ENCODE measurements at regions not wholly inside any gene's neighbourhood (a gene's known extent, or its start where the extent isn't known, plus 50 kb on each side); places are given as distances from the start of the nearest gene placed in this dataset.
A peak's percentile ranks its signal among the peaks of the same experiment; 100 is the strongest.

DNA sequence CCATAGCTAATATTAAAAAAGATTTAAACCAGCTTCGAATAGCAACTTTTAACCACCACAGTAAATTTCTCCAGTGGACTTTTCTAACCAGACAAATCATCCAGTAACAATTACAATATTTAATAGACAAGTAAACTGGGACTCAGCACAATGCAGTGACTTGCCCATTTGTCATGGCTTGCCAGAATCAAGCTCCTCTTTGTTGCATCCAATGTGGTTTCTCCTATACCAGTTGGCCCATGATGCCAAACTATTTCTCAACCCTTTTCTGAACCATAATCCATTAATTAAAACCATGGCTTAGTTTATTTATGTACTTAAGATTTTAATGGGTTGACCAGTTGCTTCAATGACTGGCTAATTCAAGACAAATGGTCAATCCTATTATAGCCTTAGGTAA, 64.4 kb downstream of the DIO2 start:
- no peak for DNase-seq

DNA sequence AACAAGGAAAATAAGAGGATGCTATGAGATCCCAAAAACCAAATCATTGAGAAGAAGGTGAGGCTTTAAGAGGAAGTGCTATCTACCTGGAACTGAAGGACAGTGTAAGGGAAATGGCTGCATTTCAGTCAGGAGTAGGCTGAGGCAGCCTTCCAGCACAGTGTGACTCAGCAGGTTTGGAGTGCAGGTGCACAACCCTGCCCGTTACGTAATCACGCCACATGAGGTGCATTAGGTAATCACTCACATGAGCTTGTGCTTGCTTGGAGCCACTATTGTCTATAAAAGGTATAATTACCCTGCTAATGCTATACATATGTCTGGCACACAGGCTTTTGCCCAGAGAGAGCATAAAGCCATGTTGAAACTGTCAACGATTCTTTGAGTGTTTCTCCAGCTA, 74.9 kb downstream of the DIO2 start:
- DNase-seq, result no peak

DNA sequence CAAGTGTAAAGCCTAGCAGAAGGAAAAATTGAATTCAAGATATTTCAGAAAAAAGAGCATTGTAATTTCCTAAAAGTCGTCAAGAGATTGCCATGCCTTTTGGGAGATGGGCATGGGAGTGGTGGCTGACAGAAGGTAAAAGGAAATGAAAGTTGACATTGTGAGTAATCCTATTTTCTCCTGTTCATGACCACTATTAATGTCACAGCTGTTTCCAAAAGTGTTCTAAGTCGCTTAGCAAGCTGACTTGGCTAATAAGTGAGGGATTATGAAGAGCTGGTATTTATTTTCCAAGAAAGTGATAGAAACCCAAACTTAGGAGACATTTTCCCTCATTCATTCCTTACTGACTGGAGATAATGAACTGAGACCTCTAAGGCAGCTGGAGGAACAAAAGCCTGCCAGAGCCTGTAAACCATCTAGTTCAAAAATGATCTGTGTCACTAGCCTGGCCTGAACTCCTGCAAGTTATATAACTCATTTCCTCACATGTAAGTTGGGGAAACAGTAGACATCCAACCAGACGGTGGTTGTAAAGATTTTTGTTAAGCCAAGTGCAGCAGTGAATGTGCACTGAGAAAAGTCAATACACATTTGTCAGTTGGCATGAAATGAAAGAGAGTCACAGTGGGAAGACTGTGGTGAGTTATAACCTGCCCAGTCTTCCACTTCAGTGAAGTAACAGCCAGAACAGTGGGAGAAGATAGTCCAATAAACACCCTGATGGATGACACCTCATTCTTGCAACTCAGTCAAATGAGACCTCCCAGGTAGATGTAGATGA, 75.8 kb downstream of the DIO2 start:
- no peak for DNase-seq

GRCh38 chr14:80134321-80134720, 77.0 kb downstream of the DIO2 start:
- DNase-seq, result no peak

DNA sequence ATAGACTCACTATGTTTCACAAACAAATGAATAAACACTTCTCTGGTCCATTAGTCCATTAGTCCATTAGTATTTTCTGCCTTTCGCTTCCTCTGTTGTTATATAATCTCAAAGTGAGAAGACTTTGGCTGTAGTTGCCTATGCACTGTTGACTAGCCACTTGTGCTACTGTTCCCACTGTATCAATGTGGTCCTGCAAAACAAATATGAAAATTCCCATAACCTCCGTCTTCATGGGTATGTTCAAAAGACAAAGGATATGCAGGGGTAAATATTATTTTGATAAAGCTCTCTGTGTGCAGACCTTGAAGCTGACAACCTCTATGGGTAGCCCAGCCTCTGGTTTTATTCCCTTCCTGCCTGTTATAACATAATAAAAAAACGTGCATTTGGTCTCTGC, 77.8 kb downstream of the DIO2 start:
- no peak for DNase-seq

DNA sequence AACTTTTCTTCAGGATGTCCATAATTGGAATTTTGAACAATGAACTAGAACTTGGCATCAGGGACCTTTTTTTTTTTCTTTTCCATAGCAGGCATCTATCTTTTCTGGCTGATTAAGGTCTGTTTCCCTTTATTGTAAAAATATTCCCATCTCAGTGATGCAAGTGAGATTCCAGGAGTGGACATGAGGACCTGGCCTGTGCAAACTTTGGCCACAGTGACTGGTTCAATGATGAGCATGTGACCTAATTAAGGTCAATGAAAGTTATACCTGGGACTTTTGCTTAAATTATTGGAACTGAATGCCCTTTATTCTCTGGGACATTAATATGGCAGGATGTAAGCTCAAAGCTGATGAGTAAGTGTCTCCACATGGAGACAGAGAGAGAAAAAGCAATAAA, 83.8 kb downstream of the DIO2 start:
- no peak for DNase-seq

DNA sequence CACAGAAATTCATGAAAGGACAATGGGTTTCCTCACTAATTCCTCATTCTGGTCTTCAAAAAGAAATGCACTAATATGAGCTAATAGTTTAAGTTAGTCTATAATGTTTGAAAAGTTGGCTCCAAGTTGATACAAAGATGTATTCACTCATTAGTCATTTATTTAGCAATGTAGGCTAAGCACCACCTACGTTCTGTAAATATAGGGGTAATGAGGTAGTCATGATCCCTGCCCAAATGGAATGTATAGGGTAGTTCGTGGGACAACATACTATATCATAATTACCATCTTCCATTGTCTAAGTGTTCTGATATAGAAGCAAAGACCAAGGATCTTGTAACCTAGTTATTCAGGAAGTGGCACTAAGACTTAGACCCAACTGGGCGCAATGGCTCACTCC, 86.5 kb downstream of the DIO2 start:
- no peak for DNase-seq

- no peak for DNase-seq
Measured at GRCh38 chr14:80117876-80118275, 93.4 kb downstream of the DIO2 start.

DNA sequence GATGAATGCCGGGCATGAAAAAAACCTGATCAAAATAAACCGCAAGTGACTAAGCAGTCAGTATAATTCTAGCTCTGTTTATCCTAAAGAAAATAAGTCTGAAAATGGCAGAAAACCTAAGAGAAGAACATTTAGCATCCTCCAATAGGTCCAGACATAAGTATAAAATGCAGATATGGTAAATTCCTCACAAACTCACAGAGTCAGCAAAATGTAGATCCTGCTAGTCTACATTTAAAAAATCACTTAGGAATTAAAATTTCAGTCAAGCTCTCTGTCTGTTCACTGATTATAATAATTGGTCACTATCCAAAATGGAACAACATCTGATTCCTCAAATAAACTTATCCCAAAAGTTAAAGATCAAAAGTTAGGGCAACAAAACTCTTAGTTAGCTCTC, 95.1 kb downstream of the DIO2 start:
- no peak for DNase-seq

DNA sequence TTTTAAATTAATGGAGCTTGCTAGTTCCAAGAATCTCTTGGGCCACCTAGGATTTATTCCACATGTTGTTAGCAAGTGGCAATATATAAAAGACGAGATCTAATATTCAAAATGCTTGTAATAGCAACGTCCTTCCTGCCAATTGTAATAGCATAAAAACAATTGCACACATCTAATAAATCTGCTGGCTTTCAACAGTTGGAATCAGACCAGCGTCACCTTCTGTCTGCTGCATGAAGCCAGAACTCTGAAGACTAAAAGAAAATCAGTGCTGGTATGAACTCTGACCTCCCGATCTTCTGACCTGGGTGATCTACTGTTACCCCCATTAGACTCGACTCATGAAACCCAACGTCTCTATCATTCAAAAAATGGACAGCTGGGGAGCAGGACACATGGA, 100.6 kb downstream of the DIO2 start:
- DNase-seq, result no peak

DNA sequence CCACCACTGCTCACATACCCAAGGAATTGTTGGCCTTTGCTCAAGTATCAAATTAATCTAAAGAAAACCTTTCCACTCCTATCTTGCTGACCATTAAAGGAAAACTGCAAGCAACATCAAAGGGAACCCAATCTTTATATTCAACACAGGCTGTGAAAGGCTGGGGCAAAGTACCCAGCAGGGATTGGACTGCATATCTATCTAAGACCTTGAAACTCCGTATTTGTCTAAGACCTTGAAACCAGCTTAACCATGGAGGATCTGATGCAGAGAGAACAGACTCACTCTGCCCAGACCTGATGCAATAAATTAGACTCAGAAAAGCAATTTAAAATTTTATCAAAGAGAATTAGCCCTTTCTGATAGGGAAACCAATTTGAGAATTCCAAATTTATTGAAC, 102.2 kb downstream of the DIO2 start:
- no peak for DNase-seq

- DNase-seq, result no peak
Measured at GRCh38 chr14:80108430-80108829, 102.9 kb downstream of the DIO2 start.

DNA sequence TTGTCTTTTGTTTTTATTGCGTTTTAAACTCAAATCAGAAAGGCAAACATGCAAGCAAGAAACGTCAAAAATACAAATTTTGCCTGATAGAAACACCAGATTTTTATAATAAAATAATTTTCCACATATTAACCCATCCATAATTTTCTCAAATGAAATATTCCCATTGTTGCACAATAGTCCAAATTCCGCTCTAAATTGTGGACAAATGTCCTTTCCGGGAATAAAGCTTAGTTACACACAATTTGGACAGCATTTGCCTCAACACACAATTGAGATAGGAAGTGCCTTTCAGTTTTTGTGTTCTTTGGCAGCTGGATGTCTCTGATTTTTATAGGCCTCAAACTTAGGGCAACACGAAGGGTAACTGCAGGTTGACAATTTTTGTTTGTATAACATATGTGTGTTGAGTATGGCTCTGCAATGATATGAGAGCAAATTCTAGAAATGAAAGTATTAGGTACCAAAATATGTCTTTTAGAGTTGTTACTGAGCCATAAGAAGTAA, 105.8 kb downstream of the DIO2 start:
- no peak for DNase-seq

GRCh38 chr14:80101835-80102234, 109.5 kb downstream of the DIO2 start:
- DNase-seq, result no peak

GRCh38 chr14:80100681-80101080, 110.6 kb downstream of the DIO2 start:
- no peak for DNase-seq

DNA sequence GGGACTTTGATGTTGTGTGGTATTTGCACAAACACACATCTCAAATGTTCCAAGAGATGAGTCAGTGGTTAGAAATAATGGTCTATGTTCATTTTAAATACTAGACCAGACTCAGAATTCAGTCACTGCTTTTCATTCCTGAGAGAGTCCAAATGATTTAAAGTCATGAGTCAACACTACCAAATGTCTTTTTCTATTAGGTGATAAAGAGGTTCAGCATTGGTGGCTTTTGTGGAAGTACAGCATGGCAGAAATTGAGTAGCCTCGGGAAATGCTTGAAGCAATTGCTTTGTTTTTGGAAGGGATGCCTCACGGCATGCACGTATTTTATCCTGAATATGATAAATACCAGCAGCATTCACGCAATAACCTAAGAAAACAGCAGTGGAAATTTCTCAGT, 115.7 kb downstream of the DIO2 start:
- peak; percentile 73 for DNase-seq

GRCh38 chr14:80087411-80087810, 123.9 kb downstream of the DIO2 start:
- no peak for DNase-seq

- DNase-seq, result no peak
Measured at GRCh38 chr14:80084196-80084595, 127.1 kb downstream of the DIO2 start.

- no peak for DNase-seq
Measured at GRCh38 chr14:80080601-80081000, 130.7 kb downstream of the DIO2 start.

DNA sequence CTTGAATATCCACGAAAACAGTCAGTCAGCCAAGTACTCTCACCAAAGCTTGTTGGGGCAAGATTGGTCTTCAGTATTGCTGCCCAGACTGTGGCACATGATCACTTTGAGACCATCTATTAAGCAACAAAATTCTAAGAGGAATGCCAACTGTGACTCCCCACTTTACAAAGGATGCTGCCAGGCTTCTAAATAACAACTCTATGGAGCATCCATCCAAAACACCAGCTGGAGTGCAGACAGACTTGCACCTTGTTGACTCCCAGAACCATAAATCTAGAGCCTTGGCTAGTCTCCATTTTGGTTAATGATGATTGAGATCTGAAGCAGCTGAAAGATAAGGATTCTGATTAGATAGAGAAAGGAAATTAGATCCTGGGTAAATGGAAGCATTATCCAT, 132.8 kb downstream of the DIO2 start:
- no peak for DNase-seq

DNA sequence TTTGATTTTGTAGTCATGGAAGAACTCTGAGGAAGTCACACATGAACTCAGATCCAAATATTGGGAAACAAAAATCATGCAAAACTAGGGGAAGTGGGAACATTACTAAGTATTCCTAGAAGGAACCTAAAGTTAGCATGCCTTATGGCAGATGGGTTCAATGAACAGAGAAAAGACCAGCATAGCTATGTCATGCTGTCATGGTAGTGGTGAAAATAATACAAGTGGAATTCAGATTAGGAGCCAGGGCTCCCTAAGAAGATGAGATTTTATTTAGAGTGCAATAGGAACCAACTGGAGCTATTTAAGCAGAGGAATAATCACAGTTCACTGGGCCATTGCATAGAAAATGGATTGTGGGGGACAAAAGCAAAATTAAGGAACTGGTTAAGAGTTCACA, 134.0 kb downstream of the DIO2 start:
- DNase-seq, result no peak

DNA sequence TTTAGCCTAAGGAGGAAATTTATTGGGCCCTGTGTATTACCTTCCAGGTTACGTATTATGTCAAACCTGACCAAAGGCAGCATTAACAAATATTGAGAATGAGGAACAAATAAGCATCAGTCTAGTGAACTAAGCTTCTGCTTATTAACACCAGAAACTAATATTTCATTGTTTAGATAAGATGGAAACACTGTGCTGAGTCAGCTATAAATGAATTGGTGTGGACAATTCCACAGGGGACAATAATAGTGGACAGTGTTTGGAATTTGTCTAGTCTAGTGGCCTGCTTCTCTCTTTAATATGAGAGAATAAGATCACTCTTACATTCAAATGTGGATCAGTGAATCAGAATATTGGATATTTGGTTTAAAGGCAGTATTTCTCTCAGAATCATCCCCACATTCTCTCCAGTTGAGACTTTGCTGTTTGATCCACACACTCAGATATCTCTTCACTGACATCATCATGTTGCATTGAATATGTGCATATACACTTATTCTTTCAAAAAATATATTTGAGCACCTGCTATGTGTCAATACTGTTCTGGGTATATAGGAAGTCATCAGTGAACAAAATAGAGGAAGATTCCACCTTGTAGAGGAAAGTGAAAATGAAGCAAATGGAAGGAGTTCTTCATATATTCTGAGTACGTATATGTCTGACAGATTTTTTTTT, 136.3 kb downstream of the DIO2 start:
- no peak for DNase-seq

DNA sequence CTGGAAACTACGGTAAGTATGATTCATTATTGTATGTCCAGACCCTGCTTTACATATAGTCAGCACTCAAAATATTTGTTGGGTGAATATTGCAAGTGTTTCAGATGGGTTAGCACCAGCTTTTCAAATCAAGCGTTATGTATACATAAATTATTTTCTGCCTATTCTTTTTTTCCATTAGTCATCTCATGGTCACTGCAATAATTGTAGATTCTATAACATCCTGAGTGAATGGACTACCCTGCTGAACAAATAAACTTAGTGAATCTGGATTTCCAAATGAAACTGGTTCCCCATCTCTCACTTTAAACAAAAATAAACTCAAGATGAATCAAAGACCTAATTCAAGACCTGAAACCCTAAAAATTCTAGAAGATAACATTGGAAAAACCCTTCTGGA, 152.3 kb downstream of the DIO2 start:
- DNase-seq, result no peak

DNA sequence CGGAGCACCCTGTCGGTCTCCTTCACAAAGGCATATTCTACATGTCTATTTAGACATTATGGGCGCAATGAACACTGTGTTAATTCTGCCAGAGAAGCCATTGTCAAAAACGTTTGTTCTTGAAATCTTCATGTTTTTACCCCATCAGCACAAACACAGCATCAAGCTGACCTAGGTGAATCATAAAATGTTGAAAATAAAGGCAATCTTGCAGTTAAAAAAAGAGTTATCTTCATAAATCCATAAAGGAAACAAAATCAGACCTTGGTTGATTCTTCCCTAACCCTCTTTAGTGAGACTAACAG, 154.9 kb downstream of the DIO2 start:
- DNase-seq, result no peak

Measured in T1000 (cell line).